ENCODE measurements at regions not wholly inside any gene's neighbourhood (a gene's known extent, or its start where the extent isn't known, plus 50 kb on each side); places are given as distances from the start of the nearest gene placed in this dataset.

- TF ChIP-seq CTCF (IDR thresholded peaks at IDR 0.05) (no peak), POLR2A (IDR thresholded peaks at IDR 0.05) (no peak), POLR2AphosphoS5 (IDR thresholded peaks at IDR 0.05) (no peak)
These were observed 71.5 kb upstream of the USP47 start for GRCh38 chr11:11770296-11770695.
